HPDE6-E6E7 (cell line): ENCODE measurements at regions not wholly inside any gene's neighbourhood (a gene's known extent, or its start where the extent isn't known, plus 50 kb on each side); places are given as distances from the start of the nearest gene placed in this dataset.

Experiments
- DNase-seq: peaks from one replicate; pipeline ENCODE4 v3.0.0; 2011; ENCODE audit warnings: missing footprints; ENCODE audit errors: extremely low spot score

DNA sequence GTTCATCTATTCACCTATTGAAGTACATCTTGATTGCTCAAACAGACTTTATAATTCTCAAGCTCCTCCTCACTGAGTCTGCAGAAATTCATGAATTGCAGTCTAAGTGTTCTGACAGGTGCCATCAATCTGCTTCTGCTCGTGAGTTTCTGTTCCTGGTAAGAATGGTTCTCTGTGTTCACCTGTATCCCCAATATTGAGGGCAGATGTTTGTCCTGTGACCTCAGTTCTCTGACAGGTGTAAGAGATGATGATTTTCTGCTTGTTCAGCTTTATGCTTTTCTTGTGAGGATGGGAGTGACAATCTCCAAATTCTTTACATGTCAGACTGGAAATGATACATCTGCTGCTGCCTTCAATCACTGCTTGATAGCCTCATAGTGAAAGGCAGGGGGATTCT is 736.9 kb upstream of the COBL start:
- DNase-seq, result no peak

DNA sequence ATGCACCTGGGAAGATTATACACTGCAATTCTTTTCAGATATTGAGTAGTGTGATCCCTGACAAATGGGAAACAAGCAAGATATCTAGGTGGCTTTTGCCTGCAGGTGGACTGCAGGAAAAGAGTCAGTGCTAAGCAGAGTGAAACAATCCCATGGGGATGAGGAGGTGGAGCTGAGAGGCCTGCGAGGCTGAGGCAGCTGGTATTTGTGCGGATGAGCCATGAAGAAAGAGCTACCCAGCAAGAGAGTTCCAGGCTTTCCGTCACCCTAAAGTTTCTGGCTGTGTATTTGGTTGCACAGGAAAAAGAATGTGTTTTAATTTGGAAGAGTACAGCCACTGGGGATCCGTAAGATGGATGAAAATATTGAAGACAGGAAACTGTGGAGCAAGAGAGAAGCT is 714.1 kb upstream of the COBL start:
- DNase-seq, result no peak

DNA sequence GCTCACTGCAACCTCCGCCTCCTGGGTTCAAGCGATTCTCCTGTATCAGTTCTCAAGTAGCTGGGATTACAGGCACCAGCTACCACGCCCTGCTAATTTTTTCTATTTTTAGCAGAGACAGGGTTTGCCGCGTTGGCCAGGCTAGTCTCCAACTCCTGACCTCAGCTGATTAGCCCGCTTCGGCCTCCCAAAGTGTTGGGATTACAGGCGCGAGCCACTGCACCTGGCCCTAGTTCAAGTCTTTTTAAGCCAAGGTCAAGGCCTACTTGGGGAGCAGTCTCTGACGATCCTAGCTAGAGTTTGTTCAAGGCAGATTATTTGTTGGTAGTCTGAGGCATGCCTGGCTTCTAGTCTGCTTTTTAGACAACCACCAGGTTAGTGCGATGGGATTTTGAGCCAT is 709.5 kb upstream of the COBL start:
- no peak for DNase-seq

DNA sequence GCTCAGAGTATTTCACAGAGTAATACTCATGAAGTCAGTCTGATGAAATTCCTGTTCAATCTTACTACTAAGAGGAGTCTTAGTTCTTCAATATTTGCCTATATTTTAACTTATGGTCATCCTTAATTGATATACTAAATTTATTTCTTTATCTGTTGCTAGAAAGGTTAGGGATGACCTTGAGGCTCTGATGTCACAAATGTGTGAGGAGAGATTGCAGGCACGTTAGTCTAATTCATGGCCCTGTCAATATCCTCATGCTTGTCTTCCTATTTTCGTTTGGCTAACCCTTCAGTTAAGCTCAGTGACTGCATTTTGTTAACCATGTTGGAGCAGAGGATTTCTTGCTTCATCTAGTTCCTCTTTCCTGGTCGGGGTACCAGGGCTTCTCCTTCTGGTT is 704.7 kb upstream of the COBL start:
- no peak for DNase-seq

DNA sequence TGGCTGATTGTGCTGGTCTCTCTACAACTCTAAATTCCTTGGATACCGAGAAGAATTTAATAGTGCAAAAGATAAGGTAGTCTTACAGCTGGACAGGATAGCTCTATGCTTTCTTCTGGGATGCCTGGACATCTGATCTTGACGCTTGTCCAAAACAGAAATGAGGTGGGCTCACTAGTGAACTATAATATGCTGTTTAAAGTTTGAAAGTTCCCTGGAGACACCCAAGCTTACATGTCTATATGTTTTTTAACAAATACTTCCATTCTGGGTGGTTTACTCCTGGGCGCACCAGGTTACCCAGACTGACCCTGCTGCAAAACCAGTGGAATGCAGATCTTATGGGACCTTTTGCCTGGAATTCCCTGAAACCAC is 702.1 kb upstream of the COBL start:
- no peak for DNase-seq

DNA sequence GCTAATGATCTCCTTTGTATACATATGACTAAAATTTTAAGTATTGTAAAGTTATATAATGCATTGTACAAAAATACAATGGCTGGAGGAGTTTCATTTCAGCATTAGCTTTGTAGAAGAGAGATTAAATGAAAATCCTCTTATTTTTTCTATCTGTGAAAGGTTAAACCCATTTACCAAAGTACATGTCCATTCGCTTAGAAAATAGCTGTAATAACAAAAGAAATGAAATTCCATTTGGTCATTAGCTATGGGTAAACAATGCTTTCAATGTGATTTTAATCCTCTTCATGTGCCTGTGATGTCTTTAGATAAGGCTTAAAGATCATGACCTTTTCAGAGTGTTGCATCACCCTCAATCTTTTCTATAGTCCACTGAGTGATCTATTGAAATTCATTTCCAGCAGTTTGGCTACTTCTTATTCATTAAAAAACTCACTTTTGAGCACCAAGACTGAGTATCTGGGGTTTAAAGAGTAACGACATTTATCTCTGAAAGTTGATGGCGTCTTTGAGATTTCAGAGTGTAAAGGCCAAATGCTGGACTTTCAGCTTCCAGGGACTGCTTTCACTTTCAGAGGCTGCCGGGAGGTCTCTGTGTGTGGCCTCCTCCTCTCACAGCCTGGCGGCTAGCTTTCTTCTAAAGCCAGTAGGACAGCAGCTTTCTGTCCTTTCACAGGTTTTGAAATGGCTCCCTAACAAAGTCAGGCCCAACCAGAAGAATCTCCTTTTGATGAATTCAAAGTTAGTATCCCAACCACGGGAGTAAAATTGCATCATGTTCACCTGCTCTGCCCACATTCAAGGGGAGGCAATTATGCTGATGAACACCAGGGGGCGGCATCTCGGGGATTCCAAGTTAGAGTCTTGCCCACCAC is 701.4 kb upstream of the COBL start:
- DNase-seq, result peak; percentile 12

DNA sequence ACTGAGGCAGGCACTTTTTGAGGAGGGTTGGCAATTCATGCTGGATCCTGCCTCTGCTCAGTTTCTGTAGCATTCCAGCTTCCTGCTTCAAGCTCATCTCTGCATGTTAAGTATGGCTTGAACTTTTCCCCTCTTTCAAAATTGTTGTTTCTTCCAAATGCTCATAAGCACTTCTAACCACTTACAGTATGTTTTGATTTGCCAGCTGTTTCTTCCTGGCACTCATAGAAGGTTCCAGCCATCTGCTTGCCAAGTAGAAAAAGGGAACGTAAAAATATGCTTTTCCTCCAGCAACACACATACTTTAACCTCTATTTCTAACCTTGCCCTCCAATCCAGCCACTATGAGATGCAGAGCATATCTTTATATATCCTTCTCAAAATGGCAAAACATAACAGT is 692.6 kb upstream of the COBL start:
- no peak for DNase-seq

DNA sequence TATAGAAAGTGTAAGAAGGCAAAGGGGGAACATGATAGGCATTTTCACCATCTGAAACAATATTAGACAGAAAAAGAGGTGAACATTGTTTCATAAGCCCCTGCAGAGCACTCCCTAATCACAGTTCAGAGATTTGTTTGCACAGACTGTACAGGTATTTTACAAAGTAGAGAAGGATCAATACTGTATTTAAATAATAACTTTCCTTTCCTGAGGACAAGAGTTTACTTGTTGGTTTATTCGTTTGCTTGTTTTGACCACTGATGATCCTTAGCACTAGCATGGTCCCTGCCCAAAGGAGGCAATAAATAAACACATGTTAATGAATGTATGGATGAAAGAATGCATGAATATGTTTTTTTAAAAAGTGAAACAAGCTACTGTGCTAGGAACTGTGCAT is 690.1 kb upstream of the COBL start:
- DNase-seq, result no peak

DNA sequence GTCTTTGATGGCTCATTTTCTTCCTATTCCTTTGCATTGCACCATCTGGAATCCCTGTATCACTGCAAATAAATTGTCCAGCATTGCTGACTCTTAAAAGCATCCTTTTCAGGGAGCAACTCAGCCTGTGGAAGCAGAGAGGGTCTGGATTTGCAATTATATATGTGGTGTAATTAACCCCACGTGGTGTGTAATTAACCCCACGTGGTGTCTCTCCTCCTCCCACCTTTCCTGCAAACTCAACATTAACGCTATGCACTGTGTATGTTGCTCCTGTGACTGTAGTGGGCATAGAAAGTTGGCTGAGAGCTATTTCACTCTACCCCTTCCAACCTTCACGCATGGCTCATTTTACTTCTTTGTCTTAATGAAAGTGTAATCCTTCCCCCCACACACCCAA is 689.0 kb upstream of the COBL start:
- no peak for DNase-seq

DNA sequence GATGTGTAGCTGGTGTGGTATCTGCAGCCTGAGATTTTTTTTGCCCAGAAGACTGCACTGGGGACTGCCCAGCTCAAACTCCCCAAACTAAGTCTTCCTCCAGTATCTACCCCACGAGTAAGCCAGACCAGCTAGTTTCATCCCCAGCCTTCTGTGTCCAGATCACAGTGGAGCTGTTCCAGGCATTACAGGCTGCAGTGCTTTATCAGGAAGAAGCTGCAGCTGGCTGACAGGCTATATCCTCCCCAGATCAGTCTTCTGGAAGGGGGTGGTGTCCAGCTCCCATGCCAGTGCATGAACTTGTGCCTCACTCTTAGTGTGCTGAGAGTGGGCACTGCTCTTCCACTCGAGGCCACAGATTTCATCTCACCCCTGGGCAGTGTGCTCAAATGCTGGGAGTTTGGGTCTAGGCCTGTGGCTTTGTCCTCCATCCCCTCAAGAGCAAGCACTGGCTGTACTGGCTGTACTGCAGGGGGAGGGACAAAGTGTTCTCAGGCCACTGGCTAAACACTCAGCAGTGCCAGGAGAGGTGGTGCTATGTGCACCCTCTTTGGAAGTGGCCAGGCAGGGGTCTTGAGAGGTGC is 679.1 kb upstream of the COBL start:
- DNase-seq, result no peak

DNA sequence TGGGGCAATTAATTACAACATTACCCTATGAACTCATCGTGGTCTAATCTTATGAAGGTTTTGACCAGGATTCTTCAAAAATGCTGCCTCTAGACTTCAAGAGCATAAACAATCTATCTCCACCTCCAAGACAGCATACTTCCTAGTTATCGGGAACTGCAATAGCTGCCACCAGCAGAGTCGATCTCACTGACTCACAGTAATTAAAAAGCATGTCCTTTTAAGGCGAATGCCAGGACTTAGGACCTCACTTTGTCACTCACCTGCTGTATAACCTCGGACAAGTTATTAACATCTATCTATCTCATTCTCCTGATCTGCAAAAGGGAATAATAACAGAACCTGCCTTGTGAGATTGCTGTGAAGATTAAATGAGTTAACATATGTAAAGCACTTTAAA is 666.0 kb upstream of the COBL start:
- no peak for DNase-seq

DNA sequence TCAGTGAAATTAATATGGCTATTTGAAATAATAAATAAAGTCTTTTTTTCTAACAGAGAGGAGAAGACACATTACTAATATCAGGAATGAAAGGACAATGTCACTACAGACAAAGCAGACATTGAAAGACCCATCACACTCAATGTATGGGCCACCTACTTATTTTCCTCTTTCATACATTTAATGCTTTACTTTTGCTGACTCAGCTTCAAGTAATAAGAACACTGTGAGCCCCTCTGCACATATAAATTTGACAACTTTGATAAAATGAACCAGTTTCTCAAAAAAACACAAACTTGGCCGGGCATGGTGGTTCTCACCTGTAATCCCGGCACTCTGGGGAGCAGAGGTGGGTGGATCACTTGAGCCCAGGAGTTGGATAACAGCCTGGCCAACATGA is 664.2 kb upstream of the COBL start:
- no peak for DNase-seq

DNA sequence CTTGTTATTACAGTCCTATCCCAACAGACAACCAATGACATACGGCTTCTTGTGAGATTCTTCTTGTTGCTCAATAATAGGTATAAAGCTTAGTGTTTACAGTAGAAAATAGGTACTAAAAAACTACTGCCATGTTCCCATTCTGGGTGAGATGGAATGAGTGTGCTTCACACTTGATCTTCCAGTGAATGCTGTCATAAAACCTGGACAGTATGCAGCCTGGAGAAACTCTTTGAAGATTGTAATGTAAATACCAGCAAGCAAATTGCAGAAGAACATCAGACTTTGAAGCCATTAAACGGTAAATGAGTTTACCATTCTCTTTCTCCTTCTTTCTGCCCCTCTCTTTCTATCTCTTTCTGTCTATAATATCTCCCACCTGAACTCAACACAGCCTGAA is 663.7 kb upstream of the COBL start:
- no peak for DNase-seq

DNA sequence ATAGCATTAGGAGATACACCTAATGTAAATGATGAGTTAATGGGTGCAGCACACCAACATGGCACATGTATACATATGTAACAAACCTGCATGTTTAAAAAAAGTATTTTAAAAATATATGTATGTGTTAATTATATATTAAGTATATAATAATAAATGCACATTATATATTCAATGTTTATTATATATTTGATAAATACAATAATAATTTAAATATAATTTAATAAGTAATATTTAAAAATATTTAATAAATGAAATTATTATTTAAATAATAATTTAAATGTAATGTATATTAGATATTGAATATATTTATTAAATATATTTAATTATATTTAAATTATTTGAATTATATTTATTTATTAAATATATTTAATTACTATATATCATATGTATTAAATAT is 661.3 kb upstream of the COBL start:
- DNase-seq, result no peak

DNA sequence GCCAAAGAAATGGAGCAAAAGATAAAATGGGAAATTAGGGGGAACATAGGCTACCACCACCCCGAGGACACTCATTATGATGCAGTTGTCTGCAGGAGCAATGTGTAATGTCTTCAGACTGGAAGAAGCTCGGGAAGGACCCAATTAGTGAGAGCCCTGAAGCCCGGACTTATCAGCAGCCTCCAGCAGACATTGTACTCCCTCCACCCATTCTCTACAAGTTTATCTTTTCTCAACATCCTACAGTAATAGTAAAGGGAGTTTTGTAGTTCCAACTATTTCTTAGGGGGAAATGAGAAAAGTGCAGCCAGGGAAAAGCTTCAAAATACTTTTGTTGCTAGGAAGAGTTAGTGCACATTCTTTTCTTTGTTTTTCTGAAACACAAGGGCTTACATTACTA is 657.3 kb upstream of the COBL start:
- no peak for DNase-seq

DNA sequence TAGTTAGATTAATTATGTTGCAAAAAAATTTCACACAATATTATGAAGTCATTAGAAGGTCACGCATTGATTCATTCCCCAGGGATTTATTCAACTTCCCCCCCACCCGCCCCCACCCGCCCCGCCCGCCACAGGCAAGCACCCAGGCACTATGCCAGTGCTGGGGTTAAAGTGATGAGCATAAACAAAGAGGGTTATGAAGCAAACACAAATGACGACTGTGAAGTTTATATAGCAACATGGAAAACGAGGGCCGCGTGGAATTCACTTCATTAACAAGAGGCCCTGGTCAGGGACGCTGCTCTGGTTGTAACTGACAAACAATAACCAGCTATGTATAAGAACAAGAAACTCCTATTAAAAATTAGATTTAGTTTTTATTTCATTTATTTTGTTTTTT is 656.5 kb upstream of the COBL start:
- no peak for DNase-seq

DNA sequence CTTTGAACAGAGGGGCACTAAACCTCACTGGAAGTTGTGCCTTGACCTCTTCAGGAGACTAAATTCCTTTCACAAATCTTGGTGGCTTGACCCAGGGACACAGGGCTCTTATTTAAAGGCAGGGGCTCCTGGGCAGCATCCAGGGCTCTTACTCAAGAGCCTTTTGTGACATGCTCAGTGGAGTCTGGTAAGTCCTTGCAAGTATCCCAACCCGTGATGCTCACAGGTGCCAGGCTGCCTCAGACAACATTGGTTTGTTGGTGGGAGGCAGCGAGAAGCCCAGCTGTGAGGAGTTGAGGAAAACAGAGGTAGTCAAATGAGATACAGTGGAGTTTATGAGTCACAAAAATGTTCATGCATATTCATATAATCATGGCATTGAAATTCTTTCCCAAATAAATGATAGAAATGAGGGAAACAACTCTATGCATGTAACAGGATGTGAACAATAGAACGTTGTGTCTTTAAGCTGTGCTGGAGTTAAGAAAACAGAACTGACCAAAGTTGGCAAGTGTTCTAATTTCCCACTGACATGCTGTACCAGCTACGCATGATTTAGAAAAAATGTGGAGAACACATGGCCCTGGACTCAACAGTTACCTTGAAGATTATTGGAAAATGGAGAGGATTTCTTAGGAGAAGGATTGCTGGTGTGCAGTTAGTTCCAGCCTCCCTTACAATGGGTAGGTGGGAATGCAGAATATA is 654.5 kb upstream of the COBL start:
- no peak for DNase-seq

DNA sequence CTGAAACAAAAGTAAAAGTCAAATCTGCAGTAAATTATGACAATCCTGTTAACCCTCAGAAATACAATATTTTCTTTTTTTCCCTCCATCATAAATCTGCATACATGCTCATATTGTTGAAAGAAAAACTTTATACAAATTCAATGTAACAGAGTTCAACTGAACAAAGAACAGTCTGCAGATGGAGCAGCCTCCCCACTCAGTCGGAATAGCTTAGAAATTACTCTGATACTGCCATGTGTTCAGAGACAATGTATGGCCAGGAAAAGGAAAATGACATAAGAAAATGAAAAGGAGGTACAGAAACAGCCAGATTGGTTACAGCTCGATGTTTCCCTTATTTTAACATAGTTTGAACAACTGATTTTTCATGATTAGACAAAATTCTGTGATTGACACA is 651.9 kb upstream of the COBL start:
- DNase-seq, result no peak

DNA sequence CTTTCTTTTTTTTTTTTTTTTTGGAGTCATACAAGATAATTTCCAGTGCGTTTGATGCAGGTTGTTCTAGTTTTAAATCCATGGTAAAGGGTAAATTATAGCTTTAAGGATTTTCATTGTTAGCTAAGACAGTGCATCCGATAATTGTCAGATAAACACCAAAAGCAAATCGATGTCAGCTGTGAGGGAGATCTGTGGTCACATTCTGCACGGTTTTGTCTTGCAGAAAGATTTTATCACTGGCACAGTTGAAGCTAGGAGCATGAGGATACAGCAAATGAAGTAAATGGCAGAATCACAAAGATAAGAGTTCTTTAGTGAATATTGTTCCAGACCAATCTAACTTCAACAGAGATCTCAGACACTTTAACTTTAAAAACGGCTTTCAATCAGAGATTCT is 648.8 kb upstream of the COBL start:
- no peak for DNase-seq

DNA sequence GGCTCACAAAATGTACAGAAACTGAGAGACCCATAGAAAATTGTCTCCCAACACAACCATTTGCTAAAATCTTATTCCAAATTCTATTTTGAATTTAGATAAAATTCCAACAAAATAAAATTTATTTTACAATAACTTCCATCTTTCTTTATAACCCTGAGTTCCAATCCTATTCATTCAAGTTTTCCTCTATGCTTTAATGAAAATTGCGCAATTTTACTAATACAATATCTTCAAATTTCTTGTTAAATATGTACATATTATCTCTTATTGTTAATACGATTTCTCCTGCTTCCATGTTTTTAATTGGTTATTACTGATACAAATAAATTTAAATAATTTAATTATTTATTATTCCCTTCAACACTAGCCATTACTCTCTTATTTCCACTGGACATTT is 645.2 kb upstream of the COBL start:
- no peak for DNase-seq

DNA sequence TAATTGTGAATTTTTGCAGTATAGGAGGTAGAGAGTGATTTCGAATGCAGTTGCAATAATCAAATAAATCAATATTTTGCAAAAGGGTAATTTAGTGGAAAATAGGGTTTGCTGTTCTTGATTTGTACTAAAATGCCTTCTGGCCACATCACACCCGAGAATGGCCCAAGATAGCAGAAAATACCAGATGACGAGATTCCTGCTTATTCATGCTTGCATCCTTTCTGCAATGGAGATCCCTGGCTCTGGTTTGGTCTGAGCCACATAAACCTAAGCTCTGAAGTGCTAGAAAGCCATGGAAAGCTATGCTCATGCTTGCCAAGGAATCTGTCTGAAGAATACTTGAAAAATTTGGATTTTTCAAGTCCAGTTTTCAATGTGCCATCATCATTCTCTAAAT is 634.2 kb upstream of the COBL start:
- no peak for DNase-seq

DNA sequence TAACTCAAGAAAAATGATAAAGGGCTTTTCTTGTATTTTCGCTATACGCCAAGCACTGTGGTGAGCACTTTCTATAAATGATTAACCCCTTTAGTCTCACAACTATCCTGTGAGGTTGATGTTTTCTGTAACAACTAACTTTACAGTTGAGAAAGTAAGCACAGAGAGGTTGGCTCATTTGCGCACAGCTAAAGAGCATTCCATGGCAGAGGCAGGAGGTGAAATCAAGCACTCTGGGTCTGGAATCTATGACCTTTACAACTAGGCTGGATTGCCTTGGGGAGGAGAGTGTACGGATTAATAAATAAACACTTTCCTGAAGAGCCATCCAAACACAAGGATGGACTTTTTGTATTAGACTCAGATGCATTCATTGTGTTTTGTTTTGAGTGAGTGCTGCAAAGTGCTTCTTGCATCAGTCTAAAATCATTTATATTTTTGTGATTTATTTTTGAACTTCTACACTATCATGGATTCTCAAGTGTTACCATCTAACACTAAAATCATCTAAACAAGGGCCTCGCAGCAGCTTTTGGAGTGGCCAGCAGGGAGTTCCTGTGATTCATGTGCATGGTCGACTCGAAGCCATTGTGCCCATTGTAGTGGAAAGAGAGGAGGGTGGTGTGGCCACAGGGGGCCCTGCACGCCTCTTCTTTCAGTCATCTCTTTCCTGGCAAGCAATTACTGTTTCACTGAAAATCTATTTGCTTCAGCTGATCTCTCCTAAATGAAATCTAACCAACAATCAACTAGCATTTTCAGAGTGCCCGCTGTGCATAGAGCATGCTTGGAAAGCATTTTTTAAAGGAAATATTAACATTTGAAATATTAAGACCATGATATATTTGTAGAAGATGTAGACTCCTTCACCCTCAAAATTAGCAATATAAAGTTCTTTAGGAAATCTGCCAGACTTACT is 633.4 kb upstream of the COBL start:
- DNase-seq, result no peak
